NCI-H510A (cell line): ENCODE measurements at regions not wholly inside any gene's neighbourhood (a gene's known extent, or its start where the extent isn't known, plus 50 kb on each side); places are given as distances from the start of the nearest gene placed in this dataset.
"Not testable (repeated sequence)": the region's sequence is repeated elsewhere in the genome, so short reads cannot be mapped to it uniquely, and the experiment has no call there.

Experiments
- DNase-seq: peaks from one replicate; lab custom pipeline; 2025; lab: John Stamatoyannopoulos, UW

DNA sequence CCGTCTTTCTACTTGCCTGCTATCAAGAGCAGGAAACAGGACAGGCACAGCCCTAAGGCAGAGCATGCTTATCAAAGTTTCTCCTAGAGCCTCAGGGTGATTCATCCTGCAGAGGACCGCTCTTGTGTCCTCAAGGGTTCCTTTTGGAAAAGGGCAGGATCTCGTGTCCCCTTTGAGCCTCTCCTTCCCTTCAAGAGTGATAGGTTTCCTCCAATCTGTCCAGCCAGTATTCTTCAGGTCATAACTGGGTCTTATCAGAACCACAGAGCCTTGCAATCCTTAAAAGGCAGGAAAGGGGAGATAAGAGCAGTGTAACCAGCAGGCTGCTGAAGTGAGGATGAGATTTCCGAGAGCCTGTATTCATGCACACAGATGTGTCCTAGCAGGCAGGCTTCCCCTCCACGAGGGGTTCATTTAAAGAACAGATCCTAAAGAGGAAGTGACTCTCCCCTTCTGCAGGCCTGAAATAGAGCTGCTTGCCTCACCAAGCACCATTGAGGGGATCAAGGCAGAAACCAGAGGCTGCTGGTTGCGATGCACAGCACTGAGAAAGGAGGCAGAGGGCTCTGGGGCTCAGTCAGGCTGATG is 90.5 kb upstream of the SVIL start:
- DNase-seq = no peak

DNA sequence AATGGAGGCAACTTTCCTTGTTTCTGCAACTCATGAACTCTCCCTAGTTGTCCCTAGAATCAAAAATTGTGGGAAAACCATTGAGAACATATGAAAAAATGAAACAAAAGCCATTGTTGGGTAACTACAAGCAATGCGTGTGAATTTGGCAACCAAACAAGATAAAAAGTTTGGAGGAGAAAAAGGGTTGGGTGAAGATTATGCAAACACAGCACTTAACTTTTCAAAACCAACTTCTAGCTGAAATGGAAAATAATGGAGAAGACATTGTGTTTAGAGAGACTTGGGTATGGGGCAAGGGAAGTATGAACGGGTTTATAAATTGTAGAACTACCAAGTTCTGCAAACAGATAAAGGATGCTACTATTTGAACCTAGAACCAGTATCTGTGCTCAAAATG is 89.0 kb upstream of the SVIL start:
- DNase-seq = no peak

- DNase-seq = no peak
Measured at GRCh38 chr10:29722777-29723176, 88.0 kb upstream of the SVIL start.

- no peak for DNase-seq
Measured at GRCh38 chr10:29720149-29720548, 85.4 kb upstream of the SVIL start.

GRCh38 chr10:29719281-29719675 is 84.5 kb upstream of the SVIL start:
- no peak for DNase-seq

DNA sequence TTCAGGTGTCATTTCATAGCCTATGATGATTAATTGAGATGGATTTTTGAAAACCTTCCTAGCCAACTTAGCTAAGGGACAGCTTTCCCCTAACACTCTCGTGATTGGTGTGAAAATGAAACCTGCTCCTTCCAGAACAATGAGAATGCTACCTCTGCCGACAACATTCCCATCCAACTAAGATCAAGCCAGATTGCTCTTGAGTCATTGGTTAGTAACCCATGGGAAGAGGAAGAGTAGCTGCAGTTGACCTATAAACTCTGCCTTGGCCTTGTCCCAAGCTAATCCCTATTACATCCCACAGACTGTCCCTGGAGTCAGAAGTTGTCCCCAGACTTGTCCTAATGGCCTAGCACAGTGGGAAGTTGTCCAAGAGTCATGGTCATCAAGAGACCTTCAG is 80.5 kb upstream of the SVIL start:
- DNase-seq = no peak

- DNase-seq = no peak
Measured at GRCh38 chr10:29714096-29714874, 79.5 kb upstream of the SVIL start.

DNA sequence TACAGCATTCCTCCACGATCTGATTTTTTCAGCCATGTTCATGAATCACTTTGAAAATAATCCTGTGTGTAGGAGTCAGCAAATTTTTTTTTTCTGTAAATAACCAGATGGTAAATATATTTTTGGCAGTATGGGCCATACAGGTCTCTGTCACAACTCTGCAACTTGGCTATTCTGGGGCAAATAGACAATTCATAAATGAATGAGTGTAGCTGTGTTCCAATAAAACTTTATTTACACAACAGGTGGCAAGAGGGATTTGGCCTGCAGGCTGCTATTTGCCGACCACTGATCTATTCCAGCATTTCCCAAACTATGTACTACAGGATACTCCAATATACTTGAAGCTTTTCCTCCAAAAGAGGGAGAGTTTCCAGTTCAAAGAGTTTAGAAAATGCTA is 78.7 kb upstream of the SVIL start:
- DNase-seq = no peak

DNA sequence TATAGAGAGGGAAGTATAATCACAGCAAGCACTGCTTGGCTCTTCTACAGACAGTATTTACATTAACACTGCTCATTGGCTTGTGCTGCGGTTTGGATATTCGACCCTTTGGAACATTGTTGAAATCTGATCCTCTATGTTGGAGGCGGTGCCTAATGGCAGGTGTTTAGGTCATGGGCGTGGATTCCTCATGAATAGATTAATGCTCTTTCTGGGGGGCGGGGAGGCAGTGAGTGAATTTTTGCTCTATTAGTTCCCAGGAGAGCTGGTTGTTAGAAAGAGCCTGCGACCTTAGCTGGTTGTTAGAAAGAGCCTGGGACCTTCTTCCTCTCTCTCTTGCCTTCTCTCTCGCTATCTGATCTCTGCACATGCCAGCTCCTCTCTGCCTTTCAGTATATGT is 77.3 kb upstream of the SVIL start:
- DNase-seq = peak; percentile 80

- no peak for DNase-seq
Measured at GRCh38 chr10:29710128-29710527, 75.4 kb upstream of the SVIL start.

- no peak for DNase-seq
Measured at GRCh38 chr10:29709484-29710002, 74.8 kb upstream of the SVIL start.

GRCh38 chr10:29703271-29703670 is 68.5 kb upstream of the SVIL start:
- no peak for DNase-seq

GRCh38 chr10:29702273-29703164 is 67.7 kb upstream of the SVIL start:
- no peak for DNase-seq

- DNase-seq = no peak
Measured at GRCh38 chr10:29701306-29701705, 66.5 kb upstream of the SVIL start.

DNA sequence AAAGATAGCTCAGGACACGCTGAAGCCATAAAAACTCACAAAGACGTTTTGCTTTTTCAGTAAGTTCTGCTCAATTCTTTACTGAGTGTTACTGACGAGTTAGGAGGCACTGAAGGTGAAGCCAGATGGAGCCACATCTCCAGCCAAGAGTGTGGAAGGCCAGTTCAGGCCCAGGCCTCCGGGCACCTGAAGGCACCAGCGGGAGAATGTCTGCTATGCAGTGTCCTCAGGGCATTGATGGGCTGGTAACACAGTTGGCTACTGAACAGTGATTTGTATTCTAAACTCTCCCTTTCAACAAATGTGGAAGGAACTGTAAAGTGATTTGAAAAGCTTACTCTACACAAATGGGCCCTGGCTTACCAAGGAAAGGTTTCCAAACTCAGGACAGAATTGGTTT is 64.8 kb upstream of the SVIL start:
- DNase-seq = no peak

DNA sequence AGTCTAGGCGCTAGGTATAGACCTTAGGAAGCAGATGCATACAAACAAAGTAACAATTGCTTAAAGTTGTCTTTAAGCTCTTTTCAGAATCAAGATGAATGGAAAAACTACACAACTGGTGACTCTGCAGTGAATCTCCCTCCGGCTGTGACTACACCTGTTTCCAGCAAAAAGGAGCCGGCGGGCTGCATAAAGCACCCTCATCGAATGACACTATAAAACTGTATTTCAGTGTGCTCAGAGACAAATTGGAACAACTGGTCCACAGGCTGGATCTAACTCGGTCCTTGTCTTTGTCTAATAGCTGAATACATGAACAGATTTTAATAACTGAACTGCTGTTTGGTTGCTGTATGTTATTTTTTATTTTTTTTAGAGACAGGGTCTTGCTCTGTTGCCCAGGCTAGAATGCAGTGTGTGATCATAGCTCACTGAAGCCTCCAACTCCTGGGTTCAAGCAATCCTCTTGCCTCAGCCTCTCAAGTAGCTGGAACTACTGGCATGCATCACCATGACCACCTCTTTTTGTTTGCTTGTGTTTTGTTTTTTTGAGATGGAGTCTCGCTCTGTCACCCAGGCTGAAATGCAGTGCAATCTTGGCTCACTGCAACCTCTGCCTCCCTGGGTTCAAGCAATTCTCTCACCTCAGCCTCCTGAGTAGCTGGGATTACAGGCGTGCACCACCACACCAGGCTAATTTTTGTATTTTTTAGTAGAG is 64.2 kb upstream of the SVIL start:
- no peak for DNase-seq

DNA sequence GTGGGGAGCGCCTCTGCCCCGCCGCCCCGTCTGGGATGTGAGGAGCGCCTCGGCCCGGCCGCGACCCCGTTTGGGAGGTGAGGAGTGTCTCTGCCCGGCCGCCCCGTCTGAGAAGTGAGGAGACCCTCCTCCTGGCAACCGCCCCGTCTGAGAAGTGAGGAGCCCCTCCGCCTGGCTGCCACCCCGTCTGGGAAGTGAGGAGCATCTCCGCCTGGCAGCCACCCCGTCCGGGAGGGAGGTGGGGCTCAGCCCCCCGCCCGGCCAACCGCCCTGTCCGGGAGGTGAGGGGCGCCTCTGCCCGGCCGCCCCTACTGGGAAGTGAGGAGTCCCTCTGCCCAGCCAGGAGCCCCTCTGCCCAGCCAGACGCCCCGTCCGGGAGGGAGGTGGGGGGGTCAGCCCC is 61.8 kb upstream of the SVIL start:
- DNase-seq = not testable (repeated sequence)

DNA sequence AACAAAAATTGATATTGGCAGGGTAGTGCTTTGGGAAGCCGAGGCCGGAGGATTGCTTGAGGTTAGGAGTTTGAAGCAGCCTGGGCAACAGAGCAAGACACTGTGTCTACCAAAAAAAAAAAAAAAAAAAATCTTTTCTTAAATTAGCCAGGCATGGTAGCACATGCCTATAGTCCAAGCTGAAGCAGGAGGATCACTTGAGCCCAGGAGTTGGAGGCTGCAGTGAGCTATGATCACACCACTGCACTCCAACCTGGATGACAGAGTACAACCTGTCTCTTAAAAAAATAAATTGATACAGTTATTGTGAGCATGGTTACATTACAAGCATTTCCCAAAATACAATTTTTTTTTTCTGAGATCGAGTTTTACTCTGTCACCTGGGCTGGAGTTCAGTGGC is 59.4 kb upstream of the SVIL start:
- no peak for DNase-seq

DNA sequence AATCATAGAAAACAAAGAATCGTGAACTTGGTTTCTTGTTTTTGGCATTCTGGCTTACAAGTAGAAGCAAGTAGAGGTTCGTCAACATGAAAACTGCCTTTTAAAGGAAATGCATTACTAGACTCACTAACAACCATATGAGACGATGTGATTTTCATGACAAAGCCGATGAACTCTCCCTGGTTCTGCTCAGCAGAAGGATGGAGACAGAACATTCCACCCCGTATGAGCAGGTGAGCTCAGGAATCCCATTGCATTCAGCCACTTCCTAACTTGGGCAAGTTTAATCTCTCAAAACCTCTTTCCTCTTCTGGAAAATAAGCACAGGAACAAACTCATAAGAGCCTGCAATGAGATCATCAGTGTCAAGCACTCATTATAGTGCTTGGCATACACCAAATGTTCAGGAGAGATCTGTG is 57.4 kb upstream of the SVIL start:
- DNase-seq = no peak

- DNase-seq = no peak
Measured at GRCh38 chr10:29691564-29692072, 56.8 kb upstream of the SVIL start.

DNA sequence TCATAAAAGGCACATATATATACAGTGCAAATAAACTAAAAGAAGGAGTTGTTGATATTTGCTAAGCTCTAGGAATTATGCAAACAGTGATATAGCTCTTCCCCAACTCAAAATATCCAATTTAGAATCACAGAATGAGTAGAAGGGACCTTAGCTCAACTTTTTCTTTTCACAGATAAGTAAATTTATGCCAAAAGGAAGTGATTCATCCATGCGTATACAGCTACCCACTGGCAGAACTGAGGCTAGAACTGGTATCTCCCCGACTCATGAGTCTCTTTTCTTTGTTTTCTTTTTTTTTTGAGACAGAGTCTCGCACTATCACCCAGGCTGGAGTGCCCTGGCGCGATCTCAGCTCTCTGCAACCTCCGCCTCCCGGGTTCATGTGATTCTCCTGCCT is 54.2 kb upstream of the SVIL start:
- DNase-seq = no peak

GRCh38 chr10:29688230-29688661 is 53.5 kb upstream of the SVIL start:
- no peak for DNase-seq
